ENCODE measurements at regions not wholly inside any gene's neighbourhood (a gene's known extent, or its start where the extent isn't known, plus 50 kb on each side); places are given as distances from the start of the nearest gene placed in this dataset.

DNA sequence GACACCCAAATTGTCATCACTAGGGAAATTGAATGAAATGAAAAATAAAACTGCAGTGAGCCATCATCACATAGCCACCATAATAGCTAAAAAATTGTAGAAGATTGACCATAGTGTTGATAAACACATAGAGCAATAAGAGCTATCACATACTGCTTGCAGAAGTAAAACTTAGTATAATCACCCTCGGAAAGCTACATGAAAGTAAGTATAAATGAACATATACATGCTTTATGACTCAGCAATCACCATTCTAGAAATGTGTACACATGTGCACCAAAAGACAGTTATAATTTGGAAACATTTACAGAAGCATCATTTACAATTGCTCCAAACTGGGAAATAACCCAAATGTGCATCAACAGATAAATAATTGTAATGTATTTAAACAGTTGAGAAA is 153.1 kb upstream of the LRRC7 start:
- peaks cover 0 to 4% (median 0%) of the 10 kb centered on the region in 12 donors for H3K4me1 ChIP-seq
- WGBS, 4 donors, result 85 to 95% (median 90%) methylated on average over 1 of the region's 1 CpG
- H3K36me3 ChIP-seq, result no peaks in the 10 kb centered on the region
- H3K27me3 ChIP-seq, result no peaks in the 10 kb centered on the region
- no peak overlapping the region for H3K4me3 ChIP-seq
- DNase-seq, result no peak
- ATAC-seq, result no peak
- H3K9me3 ChIP-seq, result peaks cover 0 to 3% (median 0%) of the 10 kb centered on the region in 12 donors
- intact Hi-C loops (cut with DNase I), result no loop called here
- H3K27ac ChIP-seq, result no peak overlapping the region
- TF ChIP-seq CTCF (IDR thresholded peaks at IDR 0.05) (no peak), POLR2A (IDR thresholded peaks at IDR 0.05) (no peak)

DNA sequence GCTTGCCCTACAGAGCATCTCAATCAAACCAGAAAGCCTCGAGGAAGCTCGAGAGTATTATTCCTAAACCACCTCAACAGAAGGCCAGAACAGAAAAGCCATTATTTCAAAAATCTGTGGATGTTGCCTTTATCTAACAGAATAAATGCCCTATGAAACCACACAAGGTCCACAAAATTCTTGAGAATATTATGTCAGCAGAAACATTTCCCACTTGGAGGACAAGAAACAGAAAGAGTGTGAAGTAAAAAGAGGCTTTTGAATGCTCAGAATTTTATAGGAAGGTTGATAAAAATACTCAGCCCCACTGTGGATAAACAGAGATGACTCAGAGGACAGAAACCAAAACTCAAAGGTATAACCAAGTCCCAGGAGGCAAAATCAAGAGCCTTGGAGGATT is 146.4 kb upstream of the LRRC7 start:
- DNase-seq (no peak), ATAC-seq (no peak)
- H3K27me3 ChIP-seq, result no peaks in the 10 kb centered on the region
- TF ChIP-seq POLR2A (IDR thresholded peaks at IDR 0.05) (no peak), CTCF (IDR thresholded peaks at IDR 0.05) (no peak)
- no peaks in the 10 kb centered on the region for H3K9me3 ChIP-seq
- intact Hi-C loops (cut with DNase I), result no loop called here
- 59 to 69% (median 63%) methylated on average over 2 of the region's 2 CpGs for WGBS, 4 donors
- no peaks in the 10 kb centered on the region for H3K36me3 ChIP-seq
- no peaks in the 10 kb centered on the region for H3K4me1 ChIP-seq
- H3K27ac ChIP-seq, result no peak overlapping the region
- H3K4me3 ChIP-seq, result no peak overlapping the region

DNA sequence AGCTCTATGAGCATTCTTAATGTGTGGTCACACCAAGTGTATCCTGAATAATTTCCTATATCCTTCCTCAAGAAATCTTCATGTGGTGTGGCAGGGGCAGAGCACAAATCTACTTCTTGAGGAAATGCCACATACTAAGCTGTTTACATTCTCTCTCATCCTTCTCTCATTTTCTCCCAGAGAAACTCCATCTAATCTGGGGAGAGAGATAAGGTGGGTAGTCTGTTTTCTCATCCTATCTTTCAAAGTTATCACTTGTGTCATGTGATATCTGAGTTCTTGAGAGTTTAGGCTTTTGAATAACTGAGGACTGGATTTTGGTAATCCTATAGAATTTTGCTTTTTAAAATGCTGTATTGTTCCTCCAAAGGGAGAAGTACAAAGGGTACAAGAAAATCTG is 141.9 kb upstream of the LRRC7 start:
- no peak overlapping the region for H3K4me3 ChIP-seq
- ATAC-seq (no peak), DNase-seq (no peak)
- no peaks in the 10 kb centered on the region for H3K4me1 ChIP-seq
- intact Hi-C loops (cut with DNase I), result no loop called here
- no peak overlapping the region for H3K27ac ChIP-seq
- TF ChIP-seq CTCF (IDR thresholded peaks at IDR 0.05), result no peak
- TF ChIP-seq POLR2A (IDR thresholded peaks at IDR 0.05), result no peak
- H3K9me3 ChIP-seq, result no peaks in the 10 kb centered on the region
- H3K36me3 ChIP-seq, result no peaks in the 10 kb centered on the region
- no peaks in the 10 kb centered on the region for H3K27me3 ChIP-seq

GRCh38 chr1:69426401-69426800 is 141.3 kb upstream of the LRRC7 start:
- Histone ChIP-seq H3K36me3 (no peaks in the 10 kb centered on the region), H3K4me3 (no peak overlapping the region), H3K4me1 (no peaks in the 10 kb centered on the region), H3K27me3 (no peaks in the 10 kb centered on the region), H3K27ac (no peak overlapping the region), H3K9me3 (no peaks in the 10 kb centered on the region)
- ATAC-seq (no peak), DNase-seq (no peak)
- WGBS, 4 donors, result 68 to 88% (median 76%) methylated on average over 2 of the region's 2 CpGs
- intact Hi-C loops (cut with DNase I), result no loop called here
- TF ChIP-seq POLR2A (IDR thresholded peaks at IDR 0.05), result no peak
- no peak for TF ChIP-seq CTCF (IDR thresholded peaks at IDR 0.05)
